Stimulated activated CD4-positive, alpha-beta T cell treated with anti-CD3 and anti-CD28 coated beads, TNF-alpha, amount 100 ng/mL, for 24 hours (primary cell): ENCODE measurements at regions not wholly inside any gene's neighbourhood (a gene's known extent, or its start where the extent isn't known, plus 50 kb on each side); places are given as distances from the start of the nearest gene placed in this dataset.
"Not testable (repeated sequence)": the region's sequence is repeated elsewhere in the genome, so short reads cannot be mapped to it uniquely, and the experiment has no call there.

Experiments used
- DNase-seq, 3 experiments: peaks; one replicate each; pipeline ENCODE4 v3.0.0-alpha.2; 2020; ENCODE audit warnings: low read depth in 3 of 3

DNA sequence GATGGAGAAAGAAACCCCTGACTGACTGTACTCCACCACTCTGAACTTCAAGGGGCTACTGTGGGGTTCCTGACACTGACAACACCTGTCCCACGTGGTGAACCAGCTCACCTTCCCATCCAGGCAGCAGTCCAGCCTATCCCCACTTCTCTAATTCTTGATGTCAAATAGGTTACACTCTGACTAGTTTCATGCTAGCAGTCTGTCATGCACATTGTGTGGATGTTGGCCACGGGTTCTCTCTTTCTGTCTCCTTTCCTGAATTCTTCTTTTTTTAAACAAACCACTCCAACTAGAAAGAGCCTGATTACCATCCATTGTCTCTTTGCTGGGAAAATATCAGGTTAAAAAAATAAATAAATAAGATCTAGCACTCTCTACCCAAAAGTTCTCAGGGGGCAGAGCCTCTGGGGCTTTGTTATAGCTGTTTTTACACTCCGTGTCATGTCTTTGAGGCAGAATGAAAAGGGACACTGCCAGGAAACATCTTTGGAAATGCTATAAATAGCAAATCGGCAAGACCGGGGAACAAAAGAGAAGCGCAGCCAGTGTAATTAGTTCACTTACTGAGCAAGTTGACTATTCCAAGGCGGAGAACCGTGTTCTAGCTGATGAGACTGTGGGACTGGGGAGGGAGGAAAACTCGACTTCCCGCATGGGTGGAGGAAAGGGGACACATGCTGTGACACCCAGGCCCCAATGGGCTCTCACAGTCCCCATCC, 356.1 kb downstream of the OMA1 start:
- DNase-seq = no peak

DNA sequence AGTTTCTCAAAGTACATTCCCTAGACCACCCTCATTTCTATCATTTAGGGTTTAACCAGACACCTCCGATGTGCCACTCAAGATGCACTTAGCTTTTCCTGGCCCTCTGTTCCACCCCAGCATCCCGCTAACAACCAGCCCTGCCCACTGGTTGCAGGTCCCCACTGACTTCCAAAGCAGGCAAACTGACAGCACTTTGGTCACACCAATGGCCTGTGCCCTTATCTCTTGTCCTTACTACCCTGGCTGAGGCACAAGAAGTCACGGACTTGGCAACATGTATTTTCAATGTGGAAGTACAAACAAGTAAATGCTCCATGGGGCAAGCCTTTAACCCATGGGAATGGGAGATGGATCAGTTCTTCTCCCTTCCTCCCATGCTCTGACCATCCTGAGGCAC, 357.1 kb downstream of the OMA1 start:
- DNase-seq = no peak

DNA sequence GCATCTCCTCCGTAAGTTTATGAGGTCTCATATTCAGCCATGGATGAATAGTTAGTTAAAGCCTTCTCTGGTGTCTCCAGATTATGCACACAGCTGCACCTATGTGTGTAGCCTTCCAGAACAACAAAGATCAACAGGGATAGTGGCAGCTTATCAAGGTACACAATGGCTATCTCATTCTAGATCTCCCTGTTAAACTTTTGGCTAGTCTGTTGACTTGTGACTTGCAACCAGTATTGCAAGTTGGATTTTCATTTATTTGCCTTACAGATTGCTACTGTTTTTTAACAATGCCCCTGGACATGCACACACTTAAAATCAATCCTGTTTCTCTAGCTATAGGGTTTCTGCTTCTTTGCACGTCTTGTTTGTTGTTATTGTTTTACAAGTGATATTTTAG, 363.2 kb downstream of the OMA1 start:
- DNase-seq = no peak

DNA sequence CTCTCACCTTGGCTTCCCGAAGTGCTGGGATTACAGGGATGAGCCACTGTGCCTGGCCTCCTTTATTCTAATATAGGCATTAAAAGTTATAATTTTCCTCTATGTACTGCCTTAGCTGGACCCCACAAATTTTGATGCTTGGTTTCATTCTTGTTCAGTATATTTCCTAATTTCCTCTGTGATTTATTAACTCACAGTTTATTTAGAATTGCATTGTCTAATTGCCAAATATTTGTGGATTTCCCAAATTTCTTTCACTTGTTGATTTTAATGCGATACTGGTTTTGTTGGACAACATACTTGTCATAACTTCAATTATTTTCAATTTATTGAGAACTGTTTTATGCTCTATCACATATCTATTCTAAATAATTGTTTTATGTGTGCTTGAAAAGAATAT, 366.0 kb downstream of the OMA1 start:
- no peak for DNase-seq

DNA sequence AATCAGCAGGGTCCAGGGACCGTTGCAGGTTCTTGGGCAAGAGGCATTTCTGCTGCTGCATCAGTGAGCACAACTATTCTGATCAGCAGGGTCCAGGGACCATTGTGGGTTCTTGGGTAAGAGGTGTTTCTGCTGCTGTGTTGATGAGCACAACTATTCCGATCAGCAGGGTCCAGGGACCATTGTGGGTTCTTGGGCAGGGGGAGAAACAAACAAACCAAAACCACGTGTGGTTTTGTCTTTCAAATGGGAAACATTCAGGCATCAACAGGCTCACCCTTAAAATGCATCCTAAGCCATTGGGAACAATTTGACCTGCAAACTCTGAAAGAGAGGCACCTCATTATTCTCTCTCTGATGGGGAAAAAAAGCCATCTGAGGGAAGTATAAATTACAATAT, 377.4 kb downstream of the OMA1 start:
- DNase-seq = not testable (repeated sequence)

DNA sequence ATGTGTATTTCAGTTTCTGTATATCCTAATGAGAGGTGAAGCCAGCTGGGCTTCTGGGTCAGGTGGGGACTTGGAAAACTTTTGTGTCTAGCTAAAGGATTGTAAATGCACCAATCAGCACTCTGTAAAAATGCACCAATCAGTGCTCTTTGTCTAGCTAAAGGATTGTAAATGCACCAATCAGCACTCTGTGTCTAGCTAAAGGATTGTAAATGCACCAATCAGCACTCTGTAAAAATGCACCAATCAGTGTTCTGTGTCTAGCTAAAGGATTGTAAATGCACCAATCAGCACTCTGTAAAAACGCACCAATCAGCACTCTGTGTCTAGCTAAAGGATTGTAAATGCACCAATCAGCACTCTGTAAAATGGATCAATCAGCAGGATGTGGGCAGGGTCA, 379.4 kb downstream of the OMA1 start:
- not testable (repeated sequence) for DNase-seq

DNA sequence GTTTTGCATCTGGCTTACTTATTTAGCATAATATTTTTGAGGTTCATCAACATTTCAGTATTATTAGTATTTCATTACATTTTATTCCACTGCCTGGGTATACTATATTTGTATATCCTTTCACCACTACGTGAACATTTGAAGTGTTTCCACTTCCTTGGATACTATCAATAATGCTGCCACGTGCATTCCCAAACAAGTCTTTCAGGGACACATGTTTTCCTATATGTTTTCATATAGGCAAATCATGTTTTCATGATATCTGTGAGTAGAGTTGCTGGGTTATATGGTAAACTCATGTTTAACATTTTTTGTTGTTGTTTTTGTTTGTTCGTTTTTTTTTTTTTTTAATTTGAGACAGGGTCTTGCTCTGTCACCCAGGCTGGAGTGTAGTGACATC, 380.1 kb downstream of the OMA1 start:
- DNase-seq = no peak

DNA sequence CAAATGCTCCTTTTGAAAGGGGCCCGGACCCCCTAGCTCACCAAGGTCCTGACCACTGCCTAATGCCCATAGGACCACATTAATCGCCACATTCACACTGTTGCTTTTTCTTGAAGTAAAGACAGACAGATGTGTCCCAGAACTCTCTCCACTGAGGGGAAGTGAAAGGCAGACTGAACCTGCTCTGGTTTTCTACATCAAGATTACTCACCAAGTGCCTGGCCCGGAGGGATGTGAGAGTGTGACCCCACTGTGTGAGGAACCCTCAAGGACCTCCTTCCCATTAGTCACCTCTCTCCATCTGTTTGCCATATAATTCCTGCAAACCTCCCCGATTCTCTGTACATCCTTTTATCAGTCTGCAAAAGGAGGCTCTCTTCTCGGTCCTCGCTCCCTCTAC, 381.5 kb downstream of the OMA1 start:
- no peak for DNase-seq

DNA sequence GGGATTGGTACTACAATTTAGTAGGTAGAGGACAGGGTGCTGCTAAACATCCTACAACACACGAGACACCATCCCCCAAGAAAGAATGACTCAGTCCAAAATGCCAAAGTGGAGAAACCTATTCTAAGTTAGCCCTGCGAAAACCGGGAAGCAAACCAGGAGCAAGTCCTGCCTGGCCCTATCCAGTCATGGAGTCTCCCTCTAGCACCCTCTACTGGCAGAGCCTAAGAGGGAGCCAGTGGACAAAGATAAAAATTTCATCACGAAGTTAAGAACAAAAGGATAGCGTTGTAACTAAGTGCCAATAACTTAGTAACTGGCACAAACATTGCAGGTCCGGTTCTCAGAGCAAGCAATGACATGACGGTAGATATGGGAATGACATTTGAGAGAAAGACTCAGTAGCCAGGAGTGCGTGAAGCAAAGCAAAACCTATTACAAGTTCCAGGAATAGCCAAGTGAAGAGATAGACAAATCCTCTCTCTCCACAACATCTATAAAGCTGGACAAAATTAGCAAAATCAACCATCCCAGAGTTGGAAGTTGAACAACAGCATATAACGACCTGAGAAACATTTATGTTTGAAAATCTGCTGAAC, 383.5 kb downstream of the OMA1 start:
- no peak for DNase-seq

DNA sequence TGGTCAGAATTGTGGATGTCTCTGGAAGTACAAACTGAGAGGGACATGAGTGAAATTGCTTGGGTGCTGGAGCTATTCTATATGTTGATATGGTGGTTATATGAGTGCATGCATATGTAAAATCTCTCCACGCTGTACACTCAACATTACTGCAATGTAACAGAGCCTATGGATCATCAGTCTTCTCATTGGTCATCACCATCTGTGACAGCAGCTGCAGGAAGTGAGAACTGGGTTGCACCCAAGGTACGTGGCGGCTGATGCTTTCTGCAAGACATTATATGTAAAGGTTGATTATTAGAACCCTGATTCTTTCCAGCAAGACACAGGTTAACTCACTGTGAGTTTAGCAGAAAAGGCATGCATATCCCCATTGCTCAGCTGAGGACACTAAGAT, 387.1 kb downstream of the OMA1 start:
- DNase-seq = no peak

DNA sequence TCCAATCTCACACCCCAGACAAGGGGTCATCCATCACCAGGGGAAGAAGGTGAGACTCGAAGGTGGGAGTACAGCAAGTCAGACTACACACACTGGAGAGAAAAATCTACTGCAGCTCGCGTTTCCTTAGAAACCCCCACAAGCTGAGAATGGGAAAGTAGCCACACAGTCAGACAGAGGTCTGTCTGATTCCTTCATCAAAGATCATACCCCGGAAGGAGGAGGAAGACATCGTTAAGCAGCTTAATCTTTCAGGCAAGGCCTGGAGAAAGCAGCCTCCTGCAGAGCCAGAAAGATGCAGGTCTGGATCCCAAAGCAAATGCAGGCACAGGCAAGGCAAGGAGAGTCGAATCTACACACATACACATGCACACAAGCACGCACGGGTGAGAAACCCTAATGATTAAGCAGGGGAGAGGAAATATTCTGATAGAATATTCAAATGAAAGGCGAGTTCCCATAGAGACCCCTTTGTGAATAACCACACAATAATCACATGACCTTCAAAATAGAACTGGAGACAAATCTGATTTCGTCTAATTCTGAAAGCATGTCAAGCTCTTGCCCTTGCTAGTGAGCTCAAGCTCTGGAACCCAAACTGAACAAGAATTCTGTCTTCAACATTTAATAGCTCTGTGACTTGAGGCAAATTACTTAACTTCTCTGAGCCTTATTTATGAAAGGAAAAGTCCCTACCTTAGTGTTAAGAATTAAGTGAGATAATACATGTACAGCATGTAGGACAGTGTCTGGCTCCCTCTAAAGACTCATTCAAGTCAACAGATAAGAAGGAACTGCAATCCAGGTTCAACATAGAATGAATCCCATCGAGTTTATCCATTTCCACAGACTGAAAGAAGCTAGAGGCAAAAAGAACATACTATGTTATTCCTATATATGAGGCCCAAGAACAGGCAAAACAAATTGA, 387.8 kb downstream of the OMA1 start:
- no peak for DNase-seq

DNA sequence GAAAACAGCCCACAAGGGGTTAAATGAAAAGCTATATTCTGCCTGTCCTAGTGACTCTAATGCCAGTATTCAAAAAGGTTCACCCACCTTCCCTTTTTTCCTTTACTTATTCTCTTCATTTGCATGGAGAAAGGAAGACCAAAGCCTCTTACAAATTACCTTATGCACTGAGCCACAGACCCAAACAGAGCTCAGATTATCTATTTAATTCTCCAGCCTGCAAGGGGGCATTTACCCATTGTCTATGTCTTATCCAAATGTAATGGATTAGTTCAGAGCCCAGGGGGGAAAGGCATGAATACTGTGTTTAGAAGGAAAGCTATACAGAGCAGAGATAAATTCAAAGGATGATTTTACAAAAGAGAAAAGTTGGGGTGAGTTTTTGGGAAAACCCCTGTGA, 388.5 kb downstream of the OMA1 start:
- DNase-seq = no peak

DNA sequence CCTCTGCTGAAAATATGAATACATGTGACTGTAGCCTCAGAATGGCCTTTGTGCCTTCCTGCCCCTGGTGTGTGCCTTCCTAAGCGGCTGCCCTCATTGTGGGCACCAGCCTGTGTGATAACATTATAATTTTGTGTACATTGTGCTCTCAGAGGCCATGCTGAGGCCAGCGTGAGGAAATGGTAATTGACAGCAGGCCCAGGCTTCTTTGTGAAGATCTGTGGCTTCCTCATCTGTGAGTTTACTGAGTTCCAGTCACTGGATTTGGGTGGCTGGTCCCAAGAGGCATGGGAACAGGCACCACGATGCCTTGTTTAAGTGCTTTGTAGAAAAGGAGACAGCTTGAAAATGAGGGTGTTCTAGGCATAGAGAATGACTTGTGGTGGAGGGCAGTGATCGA, 389.3 kb downstream of the OMA1 start:
- DNase-seq = no peak

DNA sequence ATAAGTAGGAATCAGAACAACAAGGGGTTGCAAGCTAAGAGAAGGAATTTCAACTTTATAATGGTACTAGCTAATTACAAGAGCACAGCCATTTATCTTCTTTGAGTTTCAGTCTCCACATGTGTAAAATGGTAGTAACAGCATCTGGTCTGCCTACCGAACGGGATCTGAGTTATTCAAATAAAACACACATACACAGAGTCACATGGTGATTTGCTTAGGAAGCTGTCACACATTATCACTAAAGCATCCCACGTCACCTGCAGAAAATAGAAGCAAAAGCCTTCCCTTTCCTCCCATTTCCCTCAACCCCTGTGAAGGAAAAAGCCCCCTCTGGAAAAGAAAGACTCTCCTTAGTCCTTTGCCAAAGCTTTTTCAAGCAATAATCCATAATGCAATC, 389.7 kb downstream of the OMA1 start:
- DNase-seq = no peak

DNA sequence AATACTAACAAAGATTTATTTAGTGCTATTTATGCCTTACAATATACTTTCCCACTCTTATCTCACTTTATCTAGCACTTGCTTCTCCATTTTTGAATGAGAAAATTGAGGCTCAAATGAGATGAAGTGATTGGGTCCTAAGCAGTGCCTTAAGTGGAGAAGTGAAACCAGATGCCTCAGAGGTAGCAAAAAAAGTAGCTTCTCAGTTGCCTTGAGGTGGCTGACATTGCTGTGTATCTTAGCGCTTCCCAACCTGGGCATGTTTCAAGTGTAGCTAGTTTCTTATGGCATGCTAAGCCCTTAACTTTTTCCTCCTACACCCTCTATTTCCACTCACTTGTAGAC, 390.4 kb downstream of the OMA1 start:
- DNase-seq = no peak

DNA sequence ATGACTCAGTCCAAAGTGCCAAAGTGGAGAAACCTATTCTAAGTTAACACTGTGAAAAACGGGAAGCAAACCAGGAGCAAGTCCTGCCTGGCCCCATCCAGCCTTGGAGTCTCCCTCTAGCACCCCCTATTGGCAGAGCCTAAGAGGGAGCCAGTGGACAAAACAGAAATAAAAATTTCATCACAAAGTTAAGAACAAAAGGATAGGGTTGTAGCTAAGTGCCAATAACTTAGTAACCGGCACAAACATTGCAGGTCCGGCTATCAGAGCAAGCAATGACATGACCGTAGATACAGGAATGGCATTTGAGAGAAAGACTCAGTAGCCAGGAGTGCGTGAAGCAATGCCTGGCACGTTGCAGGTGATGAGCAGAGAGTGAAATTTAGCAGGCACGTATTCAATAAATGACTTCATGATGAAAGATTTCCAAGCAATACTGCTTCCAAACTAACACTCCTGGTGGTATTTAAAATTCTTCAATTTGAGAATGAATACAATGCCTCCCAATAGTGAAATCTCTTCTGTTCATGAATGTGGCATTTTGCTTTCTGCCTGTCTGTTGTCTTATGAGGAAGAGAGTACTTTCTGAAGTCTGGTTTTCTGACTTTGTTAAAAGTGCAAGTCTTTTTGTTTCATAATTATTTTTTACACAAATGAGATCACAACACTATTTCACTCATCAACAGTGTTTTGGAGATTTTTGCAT, 391.0 kb downstream of the OMA1 start:
- no peak for DNase-seq

DNA sequence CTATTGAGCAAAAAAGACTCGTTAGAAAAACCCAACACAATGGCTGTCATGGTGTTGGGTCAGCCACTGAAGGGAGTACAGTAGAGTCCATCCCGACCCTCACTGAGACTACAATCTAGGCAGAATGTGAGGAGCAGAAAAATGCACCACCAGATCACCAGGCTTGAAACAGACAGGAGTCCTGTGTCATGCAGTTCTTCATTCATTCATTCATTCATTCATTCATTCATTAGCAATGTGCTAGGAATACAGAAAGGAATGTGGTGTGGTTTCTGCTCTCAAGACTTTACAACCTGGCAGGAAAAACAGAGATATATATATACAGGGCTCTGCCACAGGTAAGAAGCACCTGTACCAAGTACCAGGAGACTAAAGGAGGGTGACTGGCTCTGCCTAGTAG, 392.3 kb downstream of the OMA1 start:
- no peak for DNase-seq

DNA sequence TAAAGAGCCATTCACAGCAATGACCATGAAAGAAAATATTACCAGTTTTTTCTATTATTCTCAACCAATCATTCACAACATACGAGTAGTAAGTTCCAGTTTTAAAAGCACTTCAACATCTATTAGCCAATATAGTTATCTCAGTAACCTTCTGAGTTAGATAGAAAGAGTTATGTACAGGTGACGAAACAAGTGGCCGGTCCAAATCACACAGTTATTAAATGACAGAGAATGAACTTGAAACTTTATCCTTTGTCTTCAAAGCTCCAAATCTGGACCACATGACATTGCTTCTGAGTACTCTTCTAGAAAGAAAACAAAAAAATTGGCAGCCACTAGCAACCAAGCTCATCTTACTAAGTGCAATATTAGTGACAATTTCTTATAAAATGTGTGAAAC, 393.8 kb downstream of the OMA1 start:
- no peak for DNase-seq

DNA sequence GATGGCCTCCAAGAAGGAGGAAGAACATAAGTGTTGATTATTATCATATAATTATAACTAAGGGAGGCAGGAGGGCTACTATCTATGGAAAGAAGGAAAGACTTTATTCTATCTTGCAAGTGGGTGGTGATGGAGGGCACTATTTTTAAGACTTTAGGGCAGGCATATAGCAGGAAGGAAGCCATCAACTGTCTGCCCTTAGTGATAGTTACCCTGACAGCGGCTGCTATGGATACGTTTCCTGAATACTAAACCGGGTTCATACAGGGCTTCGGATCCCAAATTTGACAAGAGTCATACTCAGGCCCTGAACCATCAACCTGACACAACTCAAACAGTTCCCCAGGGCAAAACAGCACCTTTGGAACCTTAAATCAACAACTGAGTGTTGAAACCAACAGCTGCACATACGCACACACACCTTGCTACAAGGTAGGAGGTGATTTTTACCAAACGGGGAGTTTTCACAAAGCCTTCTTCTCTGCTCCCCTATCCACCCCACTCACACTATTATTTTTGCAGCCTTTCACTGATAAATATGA, 397.2 kb downstream of the OMA1 start:
- DNase-seq = no peak

DNA sequence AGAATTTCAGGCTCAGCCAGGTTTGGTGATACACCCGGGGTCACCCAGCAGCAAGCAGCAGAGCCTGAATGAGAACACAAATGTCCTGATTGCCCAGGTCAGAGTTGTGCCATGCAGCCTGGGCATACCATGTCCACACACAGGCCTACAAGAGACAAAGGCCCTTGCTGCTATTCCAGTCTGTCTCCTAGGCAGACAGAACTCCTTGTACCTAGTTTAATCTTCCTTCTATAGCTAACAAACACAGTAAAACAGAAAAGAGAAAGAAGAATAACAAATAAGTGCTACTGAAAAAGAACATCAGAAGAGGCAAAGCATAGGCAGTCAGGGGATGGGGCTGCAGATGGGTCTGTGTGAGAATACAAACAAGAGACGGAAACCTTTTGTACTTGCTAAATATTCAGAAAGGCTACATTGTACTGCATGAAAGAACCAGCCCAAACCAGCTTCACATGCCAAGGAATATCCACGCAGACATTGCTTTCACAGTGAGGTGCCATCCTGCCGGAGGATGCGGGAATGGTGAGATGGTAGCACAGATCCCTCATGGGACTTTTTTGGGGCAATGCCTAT, 401.7 kb downstream of the OMA1 start:
- DNase-seq = no peak

DNA sequence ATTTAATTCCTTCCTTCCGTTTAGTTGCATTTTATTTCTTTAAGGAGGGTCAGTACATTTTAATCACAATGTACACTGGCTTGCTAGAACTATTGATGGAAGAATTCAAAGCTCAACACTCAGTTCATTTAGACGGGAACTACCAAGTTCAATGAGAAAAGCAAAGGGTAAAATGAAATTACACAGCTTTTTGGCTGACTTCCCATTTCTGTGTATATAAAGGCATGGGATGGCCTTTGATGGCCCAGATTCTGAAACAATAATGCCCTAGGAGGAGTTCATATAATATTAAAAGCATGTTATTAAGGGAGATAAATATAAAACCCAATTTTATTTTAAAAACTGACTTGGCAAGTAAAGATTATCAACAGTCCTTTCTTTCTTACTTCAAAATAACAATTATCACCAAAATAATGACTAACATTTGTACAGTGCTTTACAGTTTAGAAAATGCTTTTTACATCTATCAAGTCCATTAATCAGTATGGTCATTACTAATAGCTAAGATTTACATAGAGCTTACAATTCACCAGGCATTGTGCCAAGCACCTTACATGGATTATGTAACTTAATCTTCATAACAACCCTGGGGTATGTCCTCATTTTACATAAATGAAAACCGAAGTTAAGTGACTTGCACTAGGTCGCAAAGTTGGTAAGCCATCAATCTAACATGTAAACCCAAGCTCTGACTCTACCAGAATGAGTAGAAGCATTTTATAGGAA, 402.4 kb downstream of the OMA1 start:
- no peak for DNase-seq
